ENCODE measurements at regions not wholly inside any gene's neighbourhood (a gene's known extent, or its start where the extent isn't known, plus 50 kb on each side); places are given as distances from the start of the nearest gene placed in this dataset.

DNA sequence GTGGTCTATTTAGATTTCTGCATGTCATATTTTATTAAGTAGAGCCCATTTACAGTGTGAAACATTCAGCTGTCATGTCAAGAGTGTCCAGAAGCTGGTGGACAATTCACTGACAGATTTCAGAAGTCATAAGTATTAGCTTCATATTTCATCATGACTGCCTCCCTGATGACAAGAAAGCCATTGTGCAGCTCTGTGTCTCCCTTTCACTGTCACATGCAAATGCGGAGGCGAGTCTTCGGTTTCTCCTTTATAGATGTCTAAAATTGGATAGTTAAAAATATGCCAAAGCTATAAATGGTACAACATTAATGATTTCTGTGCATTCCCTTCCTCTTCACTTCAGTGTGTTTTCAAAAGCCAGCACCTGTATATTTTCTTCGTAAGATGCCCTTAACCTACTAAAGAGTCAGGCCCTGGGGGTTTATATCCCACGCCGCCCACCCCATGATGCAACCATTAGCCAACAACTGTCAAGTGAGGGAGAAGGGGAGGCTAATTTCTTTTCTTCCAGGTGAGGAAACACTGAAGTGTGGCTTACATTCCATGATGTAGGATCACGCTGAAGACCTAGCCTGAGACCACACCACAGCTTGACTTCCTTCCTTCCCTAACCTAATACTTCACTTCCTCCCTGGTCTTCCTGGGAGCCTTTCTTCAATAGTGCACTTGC lies 99.6 kb upstream of the DDX18 start:
- TF ChIP-seq, protein P1, sequence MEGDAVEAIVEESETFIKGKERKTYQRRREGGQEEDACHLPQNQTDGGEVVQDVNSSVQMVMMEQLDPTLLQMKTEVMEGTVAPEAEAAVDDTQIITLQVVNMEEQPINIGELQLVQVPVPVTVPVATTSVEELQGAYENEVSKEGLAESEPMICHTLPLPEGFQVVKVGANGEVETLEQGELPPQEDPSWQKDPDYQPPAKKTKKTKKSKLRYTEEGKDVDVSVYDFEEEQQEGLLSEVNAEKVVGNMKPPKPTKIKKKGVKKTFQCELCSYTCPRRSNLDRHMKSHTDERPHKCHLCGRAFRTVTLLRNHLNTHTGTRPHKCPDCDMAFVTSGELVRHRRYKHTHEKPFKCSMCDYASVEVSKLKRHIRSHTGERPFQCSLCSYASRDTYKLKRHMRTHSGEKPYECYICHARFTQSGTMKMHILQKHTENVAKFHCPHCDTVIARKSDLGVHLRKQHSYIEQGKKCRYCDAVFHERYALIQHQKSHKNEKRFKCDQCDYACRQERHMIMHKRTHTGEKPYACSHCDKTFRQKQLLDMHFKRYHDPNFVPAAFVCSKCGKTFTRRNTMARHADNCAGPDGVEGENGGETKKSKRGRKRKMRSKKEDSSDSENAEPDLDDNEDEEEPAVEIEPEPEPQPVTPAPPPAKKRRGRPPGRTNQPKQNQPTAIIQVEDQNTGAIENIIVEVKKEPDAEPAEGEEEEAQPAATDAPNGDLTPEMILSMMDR (IDR thresholded peaks at IDR 0.05; ENCODE audit: control insufficient read depth, insufficient read depth, low read depth, low read length, missing control alignments) = no peak
- H3K4me3 ChIP-seq (ENCODE audit: control insufficient read depth, low read depth, low read length) = no peak overlapping the region
- DNase-seq (ENCODE audit: low read depth) = no peak

DNA sequence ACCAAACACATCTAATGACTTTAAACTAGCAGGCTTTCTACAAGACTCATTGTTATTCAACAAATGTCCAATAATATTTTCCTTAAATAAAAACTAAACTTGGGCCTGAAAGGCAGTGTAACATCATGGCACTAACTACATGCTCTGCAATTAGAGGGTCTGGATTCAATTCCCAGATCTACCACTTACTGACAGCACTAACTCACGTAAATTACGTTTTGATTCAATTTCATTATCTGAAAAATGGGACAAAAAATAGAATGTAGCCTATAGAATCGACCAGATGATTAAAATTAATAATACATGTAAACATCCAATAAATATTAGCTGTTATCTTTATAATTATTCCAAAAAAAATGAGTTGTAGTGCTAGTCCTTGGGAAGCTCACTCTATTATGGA lies 98.0 kb upstream of the DDX18 start:
- H3K4me3 ChIP-seq (ENCODE audit: control insufficient read depth, low read depth, low read length) = no peak overlapping the region
- TF ChIP-seq, protein P1 (IDR thresholded peaks at IDR 0.05; ENCODE audit: control insufficient read depth, insufficient read depth, low read depth, low read length, missing control alignments) = no peak
- no peak for DNase-seq (ENCODE audit: low read depth)

DNA sequence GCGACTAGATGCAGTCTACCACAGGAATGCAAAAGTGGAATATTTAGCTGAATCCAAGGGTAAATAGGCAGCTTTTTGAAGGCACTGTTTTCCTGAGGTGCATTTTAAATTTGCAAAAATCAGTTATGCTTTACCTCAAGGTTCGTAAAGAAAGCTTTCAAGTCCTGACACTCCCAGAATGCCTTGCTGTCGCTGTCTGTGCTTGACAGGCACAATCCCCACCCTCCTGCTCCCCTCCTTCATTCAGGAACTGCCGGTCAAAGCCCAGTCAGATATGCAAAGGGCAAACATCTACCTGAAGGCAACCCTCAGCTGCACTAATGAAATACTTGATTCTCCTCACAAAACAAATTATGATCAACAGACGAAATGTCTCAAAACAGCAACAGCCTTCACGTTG lies 97.4 kb upstream of the DDX18 start:
- TF ChIP-seq, protein P1 (IDR thresholded peaks at IDR 0.05; ENCODE audit: control insufficient read depth, insufficient read depth, low read depth, low read length, missing control alignments) = no peak
- H3K4me3 ChIP-seq (ENCODE audit: control insufficient read depth, low read depth, low read length) = no peak overlapping the region
- no peak for DNase-seq (ENCODE audit: low read depth)

DNA sequence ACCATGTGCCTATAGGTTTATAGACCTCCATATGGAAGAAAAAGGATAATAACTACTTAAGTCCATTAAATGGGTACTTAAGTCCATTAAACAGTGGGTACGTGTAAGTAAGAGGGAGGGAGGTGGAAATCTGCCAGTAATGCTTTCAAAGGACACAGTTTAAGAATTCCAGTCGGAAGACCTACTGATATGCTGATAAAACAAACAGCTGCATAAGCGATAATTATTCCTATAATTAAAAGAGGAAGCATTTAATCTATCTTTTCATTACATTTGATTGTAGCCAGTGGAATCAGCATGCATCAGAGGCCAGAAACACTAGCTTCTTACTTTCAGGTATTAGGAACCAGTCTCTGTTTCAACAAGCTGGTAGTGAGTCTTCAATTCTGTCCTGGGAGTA lies 96.4 kb upstream of the DDX18 start:
- no peak overlapping the region for H3K4me3 ChIP-seq (ENCODE audit: control insufficient read depth, low read depth, low read length)
- TF ChIP-seq, protein P1 (IDR thresholded peaks at IDR 0.05; ENCODE audit: control insufficient read depth, insufficient read depth, low read depth, low read length, missing control alignments) = no peak
- no peak for DNase-seq (ENCODE audit: low read depth)

DNA sequence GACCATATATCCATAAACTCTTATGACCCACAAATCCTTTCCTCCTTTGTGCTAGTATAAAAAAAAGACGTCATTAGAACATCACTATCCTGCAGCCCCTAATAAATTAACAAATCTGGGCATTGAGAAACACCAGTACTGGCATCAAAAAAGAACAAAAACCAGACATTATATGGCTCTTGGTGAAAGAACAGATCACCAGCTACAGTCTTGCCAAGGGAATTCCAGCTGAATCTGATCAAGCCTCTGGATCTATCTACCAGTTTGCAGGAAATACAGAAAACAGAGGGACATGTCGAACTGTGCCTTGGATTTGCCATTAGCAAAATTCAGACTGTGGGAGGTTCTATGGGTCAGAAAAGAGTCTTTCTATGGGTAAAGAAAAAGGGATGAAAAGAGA lies 93.7 kb upstream of the DDX18 start:
- no peak overlapping the region for H3K4me3 ChIP-seq (ENCODE audit: control insufficient read depth, low read depth, low read length)
- TF ChIP-seq, protein P1 (IDR thresholded peaks at IDR 0.05; ENCODE audit: control insufficient read depth, insufficient read depth, low read depth, low read length, missing control alignments) = no peak
- DNase-seq (ENCODE audit: low read depth) = no peak

DNA sequence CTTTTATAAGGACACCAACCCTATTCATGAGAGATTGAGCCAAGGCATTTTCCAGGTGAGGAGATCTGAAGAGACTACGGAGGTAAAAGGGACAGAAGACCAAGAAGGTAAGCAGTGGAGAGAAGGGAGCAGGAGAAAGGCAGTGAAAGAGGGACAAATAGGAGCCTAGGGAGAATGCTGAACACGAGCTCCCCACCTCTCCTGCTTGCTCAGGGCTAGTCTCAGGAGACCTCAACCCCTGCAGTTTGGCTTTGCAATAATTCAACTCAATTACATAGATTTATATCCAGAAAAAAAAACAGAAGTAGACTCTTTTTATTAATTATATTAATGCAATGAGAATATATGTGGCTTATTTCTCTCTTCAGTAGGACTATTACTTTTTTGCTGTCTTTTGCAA lies 91.0 kb upstream of the DDX18 start:
- DNase-seq (ENCODE audit: low read depth) = no peak
- TF ChIP-seq, protein P1 (IDR thresholded peaks at IDR 0.05; ENCODE audit: control insufficient read depth, insufficient read depth, low read depth, low read length, missing control alignments) = no peak
- no peak overlapping the region for H3K4me3 ChIP-seq (ENCODE audit: control insufficient read depth, low read depth, low read length)

All from AG09309 (cell line).